Panc1 (cell line): ENCODE measurements at regions not wholly inside any gene's neighbourhood (a gene's known extent, or its start where the extent isn't known, plus 50 kb on each side); places are given as distances from the start of the nearest gene placed in this dataset.
"Not testable (repeated sequence)": the region's sequence is repeated elsewhere in the genome, so short reads cannot be mapped to it uniquely, and the experiment has no call there.

Experiments
- SIN3A ChIP-seq: IDR thresholded peaks from 2 replicates; pipeline ENCODE4 v1.6.1; 2012; ENCODE audit warnings: low read depth, mild to moderate bottlenecking, low read length, moderate library complexity, borderline replicate concordance; ENCODE audit not compliant: insufficient read depth
- TF ChIP-seq, protein P1 (sequence below): fragments of 450-650 bp; IDR thresholded peaks from 2 replicates; pipeline ENCODE4 v1.5.1; 2017; ENCODE audit warnings: mild to moderate bottlenecking

DNA sequence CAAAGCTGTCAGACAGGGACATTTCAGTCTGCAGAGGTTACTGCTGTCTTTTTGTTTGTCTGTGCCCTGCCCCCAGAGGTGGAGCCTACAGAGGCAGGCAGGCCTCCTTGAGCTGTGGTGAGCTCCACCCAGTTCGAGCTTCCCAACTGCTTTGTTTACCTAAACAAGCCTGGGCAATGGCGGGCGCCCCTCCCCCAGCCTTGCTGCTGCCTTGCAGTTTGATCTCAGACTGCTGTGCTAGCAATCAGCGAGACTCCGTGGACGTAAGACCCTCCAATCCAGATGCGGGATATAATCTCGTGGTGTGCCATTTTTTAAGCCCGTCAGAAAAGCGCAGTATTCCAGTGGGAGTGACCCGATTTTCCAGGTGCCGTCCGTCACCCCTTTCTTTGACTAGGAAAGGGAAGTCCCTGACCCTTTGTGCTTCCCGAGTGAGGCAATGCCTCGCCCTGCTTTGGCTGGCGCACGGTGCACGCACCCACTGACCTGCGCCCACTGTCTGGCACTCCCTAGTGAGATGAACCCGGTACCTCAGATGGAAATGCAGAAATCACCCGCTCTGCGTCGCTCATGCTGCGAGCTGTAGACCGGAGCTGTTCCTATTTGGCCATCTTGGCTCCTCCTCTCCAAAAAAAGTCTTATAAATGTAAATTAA lies 54.1 kb upstream of the RIMS1 start:
- TF ChIP-seq, protein P1, sequence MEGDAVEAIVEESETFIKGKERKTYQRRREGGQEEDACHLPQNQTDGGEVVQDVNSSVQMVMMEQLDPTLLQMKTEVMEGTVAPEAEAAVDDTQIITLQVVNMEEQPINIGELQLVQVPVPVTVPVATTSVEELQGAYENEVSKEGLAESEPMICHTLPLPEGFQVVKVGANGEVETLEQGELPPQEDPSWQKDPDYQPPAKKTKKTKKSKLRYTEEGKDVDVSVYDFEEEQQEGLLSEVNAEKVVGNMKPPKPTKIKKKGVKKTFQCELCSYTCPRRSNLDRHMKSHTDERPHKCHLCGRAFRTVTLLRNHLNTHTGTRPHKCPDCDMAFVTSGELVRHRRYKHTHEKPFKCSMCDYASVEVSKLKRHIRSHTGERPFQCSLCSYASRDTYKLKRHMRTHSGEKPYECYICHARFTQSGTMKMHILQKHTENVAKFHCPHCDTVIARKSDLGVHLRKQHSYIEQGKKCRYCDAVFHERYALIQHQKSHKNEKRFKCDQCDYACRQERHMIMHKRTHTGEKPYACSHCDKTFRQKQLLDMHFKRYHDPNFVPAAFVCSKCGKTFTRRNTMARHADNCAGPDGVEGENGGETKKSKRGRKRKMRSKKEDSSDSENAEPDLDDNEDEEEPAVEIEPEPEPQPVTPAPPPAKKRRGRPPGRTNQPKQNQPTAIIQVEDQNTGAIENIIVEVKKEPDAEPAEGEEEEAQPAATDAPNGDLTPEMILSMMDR: not testable (repeated sequence)
- not testable (repeated sequence) for TF ChIP-seq SIN3A
